DND-41 (cell line): ENCODE measurements at regions not wholly inside any gene's neighbourhood (a gene's known extent, or its start where the extent isn't known, plus 50 kb on each side); places are given as distances from the start of the nearest gene placed in this dataset.

Source experiments
- ATAC-seq: fragments of 200-7000 bp; cut with Tn5 transposase; 3 replicates; pipeline ENCODE4 v1.9.1; 2021; ENCODE audit warnings: low read depth; ENCODE audit not compliant: insufficient read depth
- DNase-seq: peaks from one replicate; pipeline ENCODE4 v3.0.0-alpha.2; 2020
- H2AFZ ChIP-seq: 2 replicates; pipeline ENCODE4 v1.6.0; 2012; ENCODE audit warnings: low read depth, low read length
- H3K27ac ChIP-seq: 2 replicates; pipeline ENCODE4 v1.5.1; 2012; ENCODE audit warnings: low read length, inconsistent platforms
- H3K27me3 ChIP-seq: fragments of 200-600 bp; sonication (generic); 2 replicates; pipeline ENCODE4 v1.6.0; 2012; ENCODE audit warnings: low read length, mild to moderate bottlenecking, inconsistent platforms; ENCODE audit not compliant: insufficient read depth, poor library complexity
- H3K36me3 ChIP-seq: 2 replicates; pipeline ENCODE4 v1.5.1; 2012; ENCODE audit warnings: low read length, inconsistent platforms; ENCODE audit not compliant: insufficient read depth
- H3K4me1 ChIP-seq: 2 replicates; pipeline ENCODE4 v1.5.1; 2012; ENCODE audit warnings: mild to moderate bottlenecking, low read length; ENCODE audit not compliant: insufficient read depth
- H3K4me2 ChIP-seq: 2 replicates; pipeline ENCODE4 v1.6.0; 2012; ENCODE audit warnings: mild to moderate bottlenecking, moderate library complexity, low read length, inconsistent platforms; ENCODE audit not compliant: insufficient read depth
- H3K4me3 ChIP-seq, 2 experiments: fragments of 200-600 bp in 1 of 2; shearing (Covaris generic) in 1 of 2; 2 replicates each; pipeline ENCODE4 v1.5.1; 2012 to 2016; ENCODE audit warnings: inconsistent platforms in 2 of 2, low read length in 2 of 2, mild to moderate bottlenecking in 2 of 2, low read depth in 1 of 2, moderate library complexity in 1 of 2
- H3K79me2 ChIP-seq: 2 replicates; pipeline ENCODE4 v1.6.0; 2012; ENCODE audit warnings: low read length, inconsistent platforms; ENCODE audit not compliant: insufficient read depth
- H3K9ac ChIP-seq: 2 replicates; pipeline ENCODE4 v1.6.0; 2012; ENCODE audit warnings: low read depth, mild to moderate bottlenecking, inconsistent platforms, low read length, moderate library complexity
- H3K9me3 ChIP-seq: 2 replicates; pipeline ENCODE4 v1.5.1; 2012; ENCODE audit warnings: low read length, moderate library complexity, mild to moderate bottlenecking, inconsistent platforms; ENCODE audit not compliant: insufficient read depth, severe bottlenecking
- H4K20me1 ChIP-seq: 2 replicates; pipeline ENCODE4 v1.6.0; 2012; ENCODE audit warnings: low read length; ENCODE audit not compliant: insufficient read depth
- CTCF ChIP-seq: IDR thresholded peaks from 2 replicates; pipeline ENCODE4 v1.5.1; 2012; ENCODE audit warnings: borderline replicate concordance, low read length, moderate library complexity, mild to moderate bottlenecking; ENCODE audit not compliant: poor library complexity, severe bottlenecking; ENCODE audit errors: extremely low read depth
- EZH2 ChIP-seq: IDR thresholded peaks from 3 replicates; pipeline ENCODE4 v1.6.1; 2012; ENCODE audit warnings: borderline replicate concordance, low read depth, mild to moderate bottlenecking, moderate library complexity, low read length, inconsistent platforms; ENCODE audit not compliant: severe bottlenecking

- H3K9ac ChIP-seq: no peak overlapping the region
- H3K27ac ChIP-seq: no peak overlapping the region
- TF ChIP-seq EZH2 (no peak), CTCF (no peak)
- DNase-seq: no peak
- H3K4me2 ChIP-seq: no peak overlapping the region
- H2AFZ ChIP-seq: no peak overlapping the region
- H3K27me3 ChIP-seq: peaks cover 4% of the 10 kb centered on the region
- no peaks in the 10 kb centered on the region for H3K36me3 ChIP-seq
- H3K79me2 ChIP-seq: no peaks in the 10 kb centered on the region
- ATAC-seq: no peak
- no peaks in the 10 kb centered on the region for H4K20me1 ChIP-seq
- H3K9me3 ChIP-seq: no peaks in the 10 kb centered on the region
- H3K4me3 ChIP-seq: no peak overlapping the region
- H3K4me1 ChIP-seq: no peaks in the 10 kb centered on the region
Measured at GRCh38 chr13:47628666-47629065, 372.4 kb downstream of the SUCLA2 start.

- H4K20me1 ChIP-seq: no peaks in the 10 kb centered on the region
Measured at GRCh38 chr13:47623862-47624261, 377.2 kb downstream of the SUCLA2 start.

GRCh38 chr13:47621931-47622330 is 379.1 kb downstream of the SUCLA2 start:
- Histone ChIP-seq H3K4me2 (no peak overlapping the region), H3K27ac (no peak overlapping the region), H3K27me3 (peaks cover 10% of the 10 kb centered on the region), H3K79me2 (no peaks in the 10 kb centered on the region), H3K9ac (no peak overlapping the region), H2AFZ (no peak overlapping the region), H3K9me3 (no peaks in the 10 kb centered on the region), H4K20me1 (no peaks in the 10 kb centered on the region), H3K4me1 (no peaks in the 10 kb centered on the region), H3K4me3 (no peak overlapping the region), H3K36me3 (no peaks in the 10 kb centered on the region)
- no peak for ATAC-seq
- DNase-seq: no peak
- TF ChIP-seq EZH2: no peak
- no peak for TF ChIP-seq CTCF

More at GRCh38 chr13:47623862-47624261, 377.2 kb downstream of the SUCLA2 start:
- Histone ChIP-seq H3K4me1 (no peaks in the 10 kb centered on the region), H3K9ac (no peak overlapping the region), H3K4me2 (no peak overlapping the region), H3K27ac (no peak overlapping the region), H3K36me3 (no peaks in the 10 kb centered on the region), H3K27me3 (peaks cover 10% of the 10 kb centered on the region), H2AFZ (no peak overlapping the region), H3K4me3 (no peak overlapping the region), H3K79me2 (no peaks in the 10 kb centered on the region), H3K9me3 (no peaks in the 10 kb centered on the region)
- no peak for DNase-seq
- TF ChIP-seq EZH2: no peak
- no peak for TF ChIP-seq CTCF
- ATAC-seq: no peak
